ENCODE measurements at regions not wholly inside any gene's neighbourhood (a gene's known extent, or its start where the extent isn't known, plus 50 kb on each side); places are given as distances from the start of the nearest gene placed in this dataset.
A peak's percentile ranks its signal among the peaks of the same experiment; 100 is the strongest.

- H3K4me3 ChIP-seq (ENCODE audit: low read depth, low read length), result no peak overlapping the region
- TF ChIP-seq, protein P1, sequence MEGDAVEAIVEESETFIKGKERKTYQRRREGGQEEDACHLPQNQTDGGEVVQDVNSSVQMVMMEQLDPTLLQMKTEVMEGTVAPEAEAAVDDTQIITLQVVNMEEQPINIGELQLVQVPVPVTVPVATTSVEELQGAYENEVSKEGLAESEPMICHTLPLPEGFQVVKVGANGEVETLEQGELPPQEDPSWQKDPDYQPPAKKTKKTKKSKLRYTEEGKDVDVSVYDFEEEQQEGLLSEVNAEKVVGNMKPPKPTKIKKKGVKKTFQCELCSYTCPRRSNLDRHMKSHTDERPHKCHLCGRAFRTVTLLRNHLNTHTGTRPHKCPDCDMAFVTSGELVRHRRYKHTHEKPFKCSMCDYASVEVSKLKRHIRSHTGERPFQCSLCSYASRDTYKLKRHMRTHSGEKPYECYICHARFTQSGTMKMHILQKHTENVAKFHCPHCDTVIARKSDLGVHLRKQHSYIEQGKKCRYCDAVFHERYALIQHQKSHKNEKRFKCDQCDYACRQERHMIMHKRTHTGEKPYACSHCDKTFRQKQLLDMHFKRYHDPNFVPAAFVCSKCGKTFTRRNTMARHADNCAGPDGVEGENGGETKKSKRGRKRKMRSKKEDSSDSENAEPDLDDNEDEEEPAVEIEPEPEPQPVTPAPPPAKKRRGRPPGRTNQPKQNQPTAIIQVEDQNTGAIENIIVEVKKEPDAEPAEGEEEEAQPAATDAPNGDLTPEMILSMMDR (IDR thresholded peaks at IDR 0.05; ENCODE audit: low read depth, low read length, missing control alignments), result no peak
- H3K36me3 ChIP-seq (replicated peaks), result no peaks in the 10 kb centered on the region
- no peak overlapping the region for H3K27ac ChIP-seq
- no peak for DNase-seq
- no peaks in the 10 kb centered on the region for H3K27me3 ChIP-seq (replicated peaks)
- in situ Hi-C loops (cut with HindIII; ENCODE audit: low pct_ligation_motif_present, low sequenced_read_pairs), result no loop called here
Measured at GRCh38 chr13:104953588-104953987, 1581.9 kb downstream of the EFNB2 start.

GRCh38 chr13:104949840-104950740 is 1585.4 kb downstream of the EFNB2 start:
- no peak overlapping the region for H3K27ac ChIP-seq
- H3K36me3 ChIP-seq (replicated peaks), result no peaks in the 10 kb centered on the region
- TF ChIP-seq, protein P1 (IDR thresholded peaks at IDR 0.05; ENCODE audit: low read depth, low read length, missing control alignments), result no peak
- no peak overlapping the region for H3K4me3 ChIP-seq (ENCODE audit: low read depth, low read length)
- no peaks in the 10 kb centered on the region for H3K27me3 ChIP-seq (replicated peaks)
- DNase-seq, result no peak
- in situ Hi-C loops (cut with HindIII; ENCODE audit: low pct_ligation_motif_present, low sequenced_read_pairs), result no loop called here

DNA sequence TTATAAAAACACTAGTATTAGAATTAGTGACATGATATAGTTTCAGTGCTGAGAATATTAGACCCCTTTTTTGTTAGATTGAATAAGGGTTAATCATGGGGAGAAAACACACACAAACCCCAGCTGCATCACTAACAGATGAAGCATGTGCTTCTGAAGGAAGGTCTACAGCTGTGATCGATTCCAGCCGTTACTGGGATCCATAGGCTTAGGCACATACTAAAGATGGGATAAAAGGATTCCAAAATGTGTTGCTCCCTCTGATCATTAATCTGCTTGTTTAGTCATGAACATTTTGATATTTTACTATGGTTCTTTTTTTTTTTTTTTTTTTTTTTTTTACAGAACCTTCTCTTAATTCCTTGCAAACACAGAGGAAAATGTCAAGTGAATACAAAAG is 1591.3 kb downstream of the EFNB2 start:
- in situ Hi-C loops (cut with HindIII; ENCODE audit: low pct_ligation_motif_present, low sequenced_read_pairs), result no loop called here
- Histone ChIP-seq H3K27ac (no peak overlapping the region), H3K36me3 (replicated peaks) (no peaks in the 10 kb centered on the region), H3K27me3 (replicated peaks) (no peaks in the 10 kb centered on the region), H3K4me3 (ENCODE audit: low read depth, low read length) (no peak overlapping the region)
- DNase-seq, result no peak
- TF ChIP-seq, protein P1 (IDR thresholded peaks at IDR 0.05; ENCODE audit: low read depth, low read length, missing control alignments), result no peak

GRCh38 chr13:104943331-104943730 is 1592.1 kb downstream of the EFNB2 start:
- H3K4me3 ChIP-seq (ENCODE audit: low read depth, low read length), result no peak overlapping the region
- TF ChIP-seq, protein P1 (IDR thresholded peaks at IDR 0.05; ENCODE audit: low read depth, low read length, missing control alignments), result no peak
- no peak overlapping the region for H3K27ac ChIP-seq
- H3K27me3 ChIP-seq (replicated peaks), result no peaks in the 10 kb centered on the region
- in situ Hi-C loops (cut with HindIII; ENCODE audit: low pct_ligation_motif_present, low sequenced_read_pairs), result no loop called here
- DNase-seq, result no peak
- no peaks in the 10 kb centered on the region for H3K36me3 ChIP-seq (replicated peaks)

DNA sequence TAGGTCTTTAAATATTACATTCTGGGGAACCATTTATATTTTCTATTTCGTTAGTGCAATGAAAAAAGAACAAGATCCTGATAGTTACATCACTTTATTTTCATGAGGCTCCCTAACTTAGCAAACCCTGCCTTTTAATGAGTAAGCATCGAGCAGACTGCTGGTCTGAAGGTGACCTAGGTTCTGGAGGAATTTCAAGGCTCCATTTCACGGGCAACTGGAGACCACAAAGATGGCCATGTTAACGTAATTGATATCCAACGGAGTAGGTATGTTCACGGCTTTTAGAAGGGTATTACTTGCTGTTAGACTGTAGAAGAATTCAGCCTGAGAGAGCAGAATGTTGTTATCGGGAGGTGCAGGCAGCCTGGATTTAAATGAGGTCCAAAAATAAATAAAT is 1597.6 kb downstream of the EFNB2 start:
- TF ChIP-seq, protein P1 (IDR thresholded peaks at IDR 0.05; ENCODE audit: low read depth, low read length, missing control alignments), result no peak
- Histone ChIP-seq H3K27me3 (replicated peaks) (no peaks in the 10 kb centered on the region), H3K36me3 (replicated peaks) (no peaks in the 10 kb centered on the region), H3K27ac (no peak overlapping the region), H3K4me3 (ENCODE audit: low read depth, low read length) (no peak overlapping the region)
- DNase-seq, result peak; percentile 20
- in situ Hi-C loops (cut with HindIII; ENCODE audit: low pct_ligation_motif_present, low sequenced_read_pairs), result no loop called here

All from brain microvascular endothelial cell (primary cell).